PFSK-1 (cell line): ENCODE measurements at regions not wholly inside any gene's neighbourhood (a gene's known extent, or its start where the extent isn't known, plus 50 kb on each side); places are given as distances from the start of the nearest gene placed in this dataset.

Source experiments
- FOXP2 ChIP-seq: optimal IDR thresholded peaks from 2 replicates; pipeline ENCODE3; 2011; ENCODE audit warnings: borderline replicate concordance, control low read depth, inconsistent platforms; ENCODE audit not compliant: insufficient read depth; ENCODE audit errors: extremely low read length, extremely low read depth
- POLR2AphosphoS5 ChIP-seq: IDR thresholded peaks from 2 replicates; pipeline ENCODE4 v1.6.1; 2012; ENCODE audit warnings: low read depth, mild to moderate bottlenecking, control low read depth, low read length, moderate library complexity
- REST ChIP-seq, 2 experiments: IDR thresholded peaks; 2 replicates each; pipeline versions ENCODE4 v1.6.1 to v1.8.0; 2011 to 2012; ENCODE audit warnings: low read depth in 2 of 2, low read length in 2 of 2, control low read depth in 1 of 2, inconsistent platforms in 1 of 2, mild to moderate bottlenecking in 1 of 2, moderate library complexity in 1 of 2; ENCODE audit not compliant: insufficient read depth in 1 of 2
- SIN3A ChIP-seq: IDR thresholded peaks from 2 replicates; pipeline ENCODE4 v1.6.1; 2012; ENCODE audit warnings: mild to moderate bottlenecking, low read length, moderate library complexity, borderline replicate concordance; ENCODE audit not compliant: insufficient read depth
- TAF1 ChIP-seq: IDR thresholded peaks from 2 replicates; pipeline ENCODE4 v1.6.1; 2012; ENCODE audit warnings: low read length, control low read depth, borderline replicate concordance; ENCODE audit not compliant: insufficient read depth

DNA sequence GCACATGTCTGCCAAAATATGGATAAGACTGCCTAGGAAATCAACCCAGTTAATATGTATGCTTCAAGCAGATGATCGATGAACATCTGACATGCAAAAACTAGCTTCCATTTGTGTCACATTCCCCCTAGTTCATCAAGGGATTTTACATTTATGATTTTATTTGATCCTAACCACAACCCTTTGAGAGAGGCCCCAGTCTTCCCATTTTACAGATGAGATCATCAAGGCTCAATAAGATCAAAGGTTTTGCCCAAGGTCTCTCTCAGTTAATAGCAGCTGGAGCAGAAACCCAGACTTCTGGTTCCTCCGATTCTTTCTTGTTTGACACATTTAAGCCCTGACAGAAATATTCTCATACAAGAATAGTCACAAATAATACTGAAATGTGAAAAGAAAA lies 107.7 kb upstream of the PPP2R5A start:
- TF ChIP-seq SIN3A, result no peak

DNA sequence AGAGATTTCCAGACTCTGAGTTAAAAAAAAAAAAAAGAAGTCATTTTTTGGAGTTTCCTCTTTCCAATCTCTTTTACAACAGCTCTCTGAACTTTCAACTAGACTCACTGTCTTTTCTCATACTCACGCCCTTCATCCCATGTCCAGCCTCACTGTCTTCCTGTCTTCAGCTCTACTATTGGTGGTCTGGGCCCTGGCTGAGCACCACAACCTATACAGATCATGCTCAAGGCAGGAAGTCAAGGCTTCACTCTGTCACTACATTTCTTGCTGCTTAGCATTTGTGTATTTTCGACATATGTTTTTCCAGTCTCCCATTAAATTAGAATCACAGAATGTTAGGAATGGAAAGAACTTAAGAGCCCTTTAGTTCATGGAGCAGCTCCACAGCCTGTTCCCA lies 106.4 kb upstream of the PPP2R5A start:
- TF ChIP-seq POLR2AphosphoS5 (no peak), FOXP2 (no peak), TAF1 (no peak), SIN3A (no peak), REST (IDR thresholded peaks at IDR 0.05; ENCODE audit: insufficient read depth in 1 of 2, low read depth in 2 of 2, low read length in 2 of 2) (no peak)

DNA sequence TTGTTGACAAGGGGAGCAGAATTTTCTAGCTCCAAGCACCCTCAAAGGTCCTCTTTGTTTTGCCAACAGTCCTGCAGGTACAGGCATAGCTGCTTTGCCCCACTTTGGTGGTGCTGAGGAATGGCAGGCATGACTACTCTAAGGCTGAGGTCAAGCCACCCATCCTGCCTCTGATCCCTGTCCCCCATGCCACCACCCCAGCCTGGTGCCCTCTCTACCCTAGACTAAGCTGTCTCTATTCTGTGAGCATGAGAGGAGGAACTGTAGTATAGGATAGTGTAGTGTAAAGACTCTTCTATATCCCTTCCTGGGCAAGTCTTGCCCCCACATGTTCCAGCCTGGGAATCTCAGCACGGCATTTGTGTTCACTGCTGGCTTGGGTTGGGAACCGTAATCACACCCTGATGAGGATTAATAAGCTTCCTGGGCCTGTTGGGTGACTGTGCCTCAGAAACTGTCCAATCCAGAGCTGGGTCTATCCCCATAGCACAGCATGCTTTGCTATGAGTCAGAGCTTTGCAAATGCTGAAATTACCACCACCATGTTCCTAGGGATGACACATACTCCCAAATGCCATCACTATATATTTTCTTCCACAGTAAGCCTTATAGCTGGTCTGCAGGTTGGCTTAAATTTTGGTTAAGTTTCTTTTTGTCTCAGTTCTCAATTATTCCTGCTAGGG lies 105.7 kb upstream of the PPP2R5A start:
- TF ChIP-seq FOXP2, result no peak
- no peak for TF ChIP-seq POLR2AphosphoS5
- no peak for TF ChIP-seq TAF1

GRCh38 chr1:212181015-212181882 lies 104.0 kb upstream of the PPP2R5A start:
- TF ChIP-seq FOXP2, result no peak
- no peak for TF ChIP-seq SIN3A
- TF ChIP-seq TAF1, result no peak

DNA sequence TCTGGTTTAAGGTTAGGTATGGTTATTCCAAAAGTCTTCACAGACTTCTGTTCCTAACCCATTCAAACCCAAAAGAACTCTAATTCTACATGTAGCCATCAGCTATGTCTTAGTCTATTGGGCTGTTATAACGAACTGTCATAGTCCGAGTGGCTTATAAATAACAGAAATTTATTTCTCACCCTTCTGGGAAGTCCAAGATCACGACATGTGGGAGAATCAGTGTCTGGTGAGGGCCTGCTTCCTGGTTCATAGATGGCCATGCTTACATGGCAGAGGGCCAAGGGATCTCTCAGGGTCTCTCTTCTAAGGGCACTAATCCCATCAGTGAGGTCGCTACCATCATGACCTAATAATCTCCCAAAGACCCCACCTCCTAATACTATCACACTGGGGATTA lies 103.0 kb upstream of the PPP2R5A start:
- TF ChIP-seq SIN3A (no peak), POLR2AphosphoS5 (no peak), REST (IDR thresholded peaks at IDR 0.05; ENCODE audit: insufficient read depth in 1 of 2, low read depth in 2 of 2, low read length in 2 of 2) (no peak), TAF1 (no peak), FOXP2 (no peak)

DNA sequence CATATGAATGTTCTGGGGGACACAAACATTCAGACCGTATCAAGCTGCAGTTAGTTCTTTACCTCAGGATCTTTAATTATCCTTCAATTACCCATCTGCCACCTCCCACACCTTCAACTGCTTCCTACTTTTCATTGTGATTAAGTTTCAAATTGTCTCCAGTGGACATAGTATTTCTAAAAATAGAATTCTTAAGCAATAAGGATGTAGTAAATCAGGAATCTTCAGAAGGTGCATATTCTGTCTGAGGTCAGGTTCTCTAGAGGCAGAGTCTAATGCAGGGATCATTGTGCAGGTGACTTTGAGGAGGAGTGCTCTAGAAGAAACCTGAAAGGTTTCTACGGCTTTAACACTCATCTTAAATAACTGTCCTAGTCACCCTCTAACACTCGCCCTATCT lies 102.6 kb upstream of the PPP2R5A start:
- TF ChIP-seq FOXP2 (no peak), SIN3A (no peak), REST (IDR thresholded peaks at IDR 0.05; ENCODE audit: insufficient read depth in 1 of 2, low read depth in 2 of 2, low read length in 2 of 2) (no peak), POLR2AphosphoS5 (no peak), TAF1 (no peak)

DNA sequence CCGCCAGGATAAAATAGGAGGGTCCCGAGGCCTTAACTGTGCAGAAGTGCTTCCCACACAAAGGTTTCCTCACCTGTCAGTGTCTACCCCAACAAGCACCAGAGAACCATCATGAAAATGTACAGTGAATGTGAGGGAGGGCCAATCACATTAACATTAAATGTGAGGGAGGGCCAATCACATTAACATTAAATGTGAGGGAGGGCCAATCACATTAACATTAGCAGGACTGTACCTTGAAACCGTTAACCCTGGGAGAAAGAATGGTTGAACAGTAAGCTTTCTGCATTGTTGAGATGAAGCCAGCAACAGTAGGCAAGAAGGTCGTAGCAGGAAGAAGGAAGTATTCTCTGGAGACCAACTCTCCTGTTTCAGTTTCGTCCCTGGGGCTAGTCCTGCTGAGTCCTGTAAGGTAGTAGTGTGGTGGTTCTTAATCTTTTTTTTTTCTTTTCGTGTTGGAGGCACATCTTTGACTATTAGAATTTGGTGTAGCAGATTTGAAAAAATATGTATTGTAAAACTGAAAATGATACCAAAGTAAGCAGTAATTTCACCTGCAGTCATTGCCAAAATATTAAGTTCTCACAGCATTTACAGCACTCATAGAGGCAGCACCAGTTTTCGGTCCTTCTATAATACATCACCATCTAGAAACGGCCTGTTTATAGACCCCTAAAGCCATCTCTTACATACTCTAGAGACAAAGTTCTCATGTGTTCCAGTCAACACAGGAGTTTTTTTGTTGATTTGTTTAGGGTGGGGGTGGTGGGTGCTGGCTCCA lies 98.6 kb upstream of the PPP2R5A start:
- TF ChIP-seq TAF1, result no peak
- TF ChIP-seq POLR2AphosphoS5, result no peak
- TF ChIP-seq REST (IDR thresholded peaks at IDR 0.05; ENCODE audit: insufficient read depth in 1 of 2, low read depth in 2 of 2, low read length in 2 of 2), result no peak
- no peak for TF ChIP-seq SIN3A
- TF ChIP-seq FOXP2, result no peak
